H9 (cell line): ENCODE measurements at regions not wholly inside any gene's neighbourhood (a gene's known extent, or its start where the extent isn't known, plus 50 kb on each side); places are given as distances from the start of the nearest gene placed in this dataset.

Source experiments
- DNase-seq: peaks from one replicate; pipeline ENCODE4 v3.0.0-alpha.2; 2017
- H2AFZ ChIP-seq: one replicate; pipeline ENCODE4 v1.6.1; 2013; ENCODE audit warnings: mild to moderate bottlenecking, low read length, control low read depth, moderate library complexity
- H2AK5ac ChIP-seq: 2 replicates; pipeline ENCODE4 v1.6.1; 2013; ENCODE audit warnings: low read length, control low read depth, mixed read lengths; ENCODE audit not compliant: insufficient read length
- H2BK120ac ChIP-seq: one replicate; pipeline ENCODE4 v1.6.1; 2013; ENCODE audit warnings: low read depth, mild to moderate bottlenecking, low read length, control low read depth, inconsistent platforms; ENCODE audit not compliant: poor library complexity, severe bottlenecking
- H2BK12ac ChIP-seq: 2 replicates; pipeline ENCODE4 v1.6.1; 2013; ENCODE audit warnings: low read length, control low read depth, mixed read lengths, low read depth; ENCODE audit not compliant: insufficient read length
- H2BK15ac ChIP-seq: 2 replicates; pipeline ENCODE4 v1.6.1; 2013; ENCODE audit warnings: low read depth, low read length, control low read depth
- H2BK20ac ChIP-seq: one replicate; pipeline ENCODE4 v1.6.1; 2013; ENCODE audit warnings: low read depth, mild to moderate bottlenecking, low read length, control low read depth, inconsistent platforms; ENCODE audit not compliant: poor library complexity, severe bottlenecking
- H2BK5ac ChIP-seq: 2 replicates; pipeline ENCODE4 v1.6.1; 2013; ENCODE audit warnings: low read length, control low read depth, mixed read lengths; ENCODE audit not compliant: insufficient read length
- H3K14ac ChIP-seq: 2 replicates; pipeline ENCODE4 v1.6.1; 2013; ENCODE audit warnings: low read length, control low read depth; ENCODE audit not compliant: insufficient read depth
- H3K18ac ChIP-seq: 2 replicates; pipeline ENCODE4 v1.6.1; 2013; ENCODE audit warnings: low read depth, mild to moderate bottlenecking, mixed read lengths, low read length, control low read depth; ENCODE audit not compliant: insufficient read length
- H3K23ac ChIP-seq: 2 replicates; pipeline ENCODE4 v1.6.1; 2013; ENCODE audit warnings: low read length, control low read depth, mixed read lengths, low read depth; ENCODE audit not compliant: insufficient read length
- H3K23me2 ChIP-seq: 2 replicates; pipeline ENCODE4 v1.6.1; 2013; ENCODE audit warnings: low read depth, mild to moderate bottlenecking, mixed read lengths, low read length, control low read depth; ENCODE audit not compliant: insufficient read length, poor library complexity, severe bottlenecking
- H3K27ac ChIP-seq: 2 replicates; pipeline ENCODE4 v1.5.1; 2013; ENCODE audit warnings: low read length, control low read depth, mixed read lengths, low read depth; ENCODE audit not compliant: insufficient read length
- H3K27me3 ChIP-seq: 2 replicates; pipeline ENCODE4 v1.6.1; 2013; ENCODE audit warnings: low read length, control low read depth, inconsistent platforms; ENCODE audit not compliant: insufficient read depth
- H3K4ac ChIP-seq: 2 replicates; pipeline ENCODE4 v1.6.1; 2013; ENCODE audit warnings: low read depth, mild to moderate bottlenecking, control low read depth, inconsistent platforms, low read length, moderate library complexity
- H3K4me1 ChIP-seq: 2 replicates; pipeline ENCODE4 v1.6.1; 2013; ENCODE audit warnings: low read length, control low read depth, inconsistent platforms; ENCODE audit not compliant: insufficient read depth
- H3K4me2 ChIP-seq: 2 replicates; pipeline ENCODE4 v1.6.1; 2013; ENCODE audit warnings: low read length, control low read depth, mixed read lengths; ENCODE audit not compliant: insufficient read length, insufficient read depth
- H3K56ac ChIP-seq: 2 replicates; pipeline ENCODE4 v1.6.1; 2013; ENCODE audit warnings: low read depth, mild to moderate bottlenecking, mixed read lengths, low read length, control low read depth; ENCODE audit not compliant: insufficient read length
- H3K79me1 ChIP-seq: 2 replicates; pipeline ENCODE4 v1.6.1; 2013; ENCODE audit warnings: low read depth, mild to moderate bottlenecking, moderate library complexity, low read length, control low read depth, inconsistent platforms; ENCODE audit not compliant: insufficient read depth, poor library complexity, severe bottlenecking
- H3K79me2 ChIP-seq: 2 replicates; pipeline ENCODE4 v1.6.1; 2013; ENCODE audit warnings: low read length, control low read depth, inconsistent platforms; ENCODE audit not compliant: insufficient read depth
- H3K9ac ChIP-seq: 2 replicates; pipeline ENCODE4 v1.6.1; 2013; ENCODE audit warnings: low read length, control low read depth, mixed read lengths; ENCODE audit not compliant: insufficient read length; ENCODE audit errors: extremely low read depth
- H3K9me3 ChIP-seq: one replicate; pipeline ENCODE4 v1.6.1; 2013; ENCODE audit warnings: low read depth, low read length, inconsistent platforms; ENCODE audit not compliant: control insufficient read depth
- H3T11ph ChIP-seq: one replicate; pipeline ENCODE4 v1.6.1; 2013; ENCODE audit warnings: mild to moderate bottlenecking, low read length, control low read depth, inconsistent platforms
- H4K20me1 ChIP-seq: one replicate; pipeline ENCODE4 v1.6.1; 2013; ENCODE audit not compliant: control insufficient read depth, insufficient read length, insufficient read depth
- H4K5ac ChIP-seq: 2 replicates; pipeline ENCODE4 v1.6.1; 2013; ENCODE audit warnings: low read depth, mild to moderate bottlenecking, mixed read lengths, low read length, control low read depth; ENCODE audit not compliant: insufficient read length
- H4K8ac ChIP-seq: replicated peaks from 2 replicates; pipeline ENCODE4 v1.6.1; 2013; ENCODE audit warnings: low read length, control low read depth, mixed read lengths, low read depth; ENCODE audit not compliant: insufficient read length
- H4K91ac ChIP-seq: 2 replicates; pipeline ENCODE4 v1.6.1; 2013; ENCODE audit warnings: low read depth, mild to moderate bottlenecking, moderate library complexity, mixed read lengths, low read length, control low read depth; ENCODE audit not compliant: insufficient read length
- H3K27ac Mint-ChIP-seq, 3 experiments: 2 replicates in 2 of 3; 3 replicates in 1 of 3; pipeline ENCODE4 v1.8.0; 2020 to 2021; ENCODE audit warnings: mixed read lengths in 3 of 3, mild to moderate bottlenecking in 1 of 3, moderate library complexity in 1 of 3
- H3K27me3 Mint-ChIP-seq: 2 replicates; pipeline ENCODE4 v1.8.0; 2021; ENCODE audit warnings: low read depth, mild to moderate bottlenecking, moderate library complexity, mixed read lengths
- H3K36me3 Mint-ChIP-seq, 3 experiments: 2 replicates in 2 of 3; 3 replicates in 1 of 3; pipeline ENCODE4 v1.8.0; 2020 to 2021; ENCODE audit warnings: low read depth in 3 of 3, mixed read lengths in 3 of 3; ENCODE audit not compliant: insufficient read depth in 1 of 3
- H3K4me1 Mint-ChIP-seq, 2 experiments: 2 replicates each; pipeline ENCODE4 v1.8.0; 2020; ENCODE audit warnings: mixed read lengths in 2 of 2
- H3K4me3 Mint-ChIP-seq, 2 experiments: 2 replicates in 1 of 2; 3 replicates in 1 of 2; pipeline ENCODE4 v1.8.0; 2020 to 2021; ENCODE audit warnings: mild to moderate bottlenecking in 2 of 2, mixed read lengths in 2 of 2, moderate library complexity in 1 of 2
- H3K9me3 Mint-ChIP-seq, 2 experiments: 2 replicates in 1 of 2; 3 replicates in 1 of 2; pipeline ENCODE4 v1.8.0; 2020; ENCODE audit warnings: mild to moderate bottlenecking in 2 of 2, mixed read lengths in 2 of 2, moderate library complexity in 1 of 2
- WGBS: extraction: QIAGEN DNeasy Blood & Tissue Kit; methylation state at CpG from one replicate; pipeline ENCODE4 v1.1.7; 2013; ENCODE audit warnings: missing lambda C conversion rate, low lambda C conversion rate, mixed read lengths; ENCODE audit not compliant: insufficient read length; ENCODE audit errors: extremely low coverage; 5-methylcytosine and 5-hydroxymethylcytosine counted together
- TF ChIP-seq, protein P1 (sequence below): fragments of 200-600 bp; sonication (generic); conservative IDR thresholded peaks from 3 replicates; pipeline ENCODE4 v1.8.0; 2021; ENCODE audit warnings: antibody characterized with exemption, mild to moderate bottlenecking

DNA sequence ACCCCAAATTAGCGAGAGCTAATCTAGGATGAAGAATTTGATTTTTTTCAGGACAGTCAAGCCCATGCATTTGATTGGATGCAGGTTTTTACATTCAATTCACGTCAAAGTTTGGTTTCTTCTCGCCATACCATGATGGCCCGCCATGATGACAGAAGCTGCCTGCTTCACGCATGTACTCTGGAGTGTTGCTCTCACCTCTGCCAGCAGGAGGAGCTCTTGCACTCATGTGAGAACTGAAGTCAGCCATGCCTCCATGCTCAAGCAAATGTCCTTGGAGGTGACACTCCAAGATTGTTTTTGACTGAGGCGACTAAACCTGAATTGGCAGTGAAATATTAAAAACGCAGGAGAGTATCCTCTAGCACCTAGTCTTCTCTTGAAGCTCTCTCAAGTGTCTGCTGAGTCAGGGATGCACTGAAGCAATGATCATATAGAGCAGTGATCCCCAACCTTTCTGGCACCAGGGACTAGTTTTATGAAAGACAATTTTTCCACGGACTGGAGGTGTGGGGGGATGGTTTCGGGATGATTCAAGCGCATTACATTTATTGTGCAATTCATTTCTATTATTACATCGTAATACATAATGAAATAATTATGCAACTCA is 120.9 kb downstream of the SAMMSON start:
- Mint-ChIP-seq H3K36me3 (peaks cover 2 to 11% (median 7%) of the 10 kb centered on the region in 3 experiments; a peak in 3 of 7 replicates), H3K27ac (no peak overlapping the region), H3K4me1 (peaks cover 0 to 2% of the 10 kb centered on the region in 2 experiments; a peak in 2 of 4 replicates), H3K27me3 (no peaks in the 10 kb centered on the region), H3K4me3 (no peak overlapping the region), H3K9me3 (peaks cover 7 to 8% of the 10 kb centered on the region in 2 experiments; a peak in 4 of 5 replicates)
- H3K56ac ChIP-seq: no peak overlapping the region
- DNase-seq: peak; percentile 79
- no peak overlapping the region for H4K91ac ChIP-seq
- H2AK5ac ChIP-seq: no peak overlapping the region
- no peaks in the 10 kb centered on the region for H4K20me1 ChIP-seq
- H3K23ac ChIP-seq: no peak overlapping the region
- no peak overlapping the region for H2BK20ac ChIP-seq
- H2BK15ac ChIP-seq: no peak overlapping the region
- no peak overlapping the region for H2AFZ ChIP-seq
- H4K5ac ChIP-seq: no peak overlapping the region
- no peak overlapping the region for H3K4me2 ChIP-seq
- no peak overlapping the region for H2BK12ac ChIP-seq
- H3K27me3 ChIP-seq: no peaks in the 10 kb centered on the region
- TF ChIP-seq, protein P1, sequence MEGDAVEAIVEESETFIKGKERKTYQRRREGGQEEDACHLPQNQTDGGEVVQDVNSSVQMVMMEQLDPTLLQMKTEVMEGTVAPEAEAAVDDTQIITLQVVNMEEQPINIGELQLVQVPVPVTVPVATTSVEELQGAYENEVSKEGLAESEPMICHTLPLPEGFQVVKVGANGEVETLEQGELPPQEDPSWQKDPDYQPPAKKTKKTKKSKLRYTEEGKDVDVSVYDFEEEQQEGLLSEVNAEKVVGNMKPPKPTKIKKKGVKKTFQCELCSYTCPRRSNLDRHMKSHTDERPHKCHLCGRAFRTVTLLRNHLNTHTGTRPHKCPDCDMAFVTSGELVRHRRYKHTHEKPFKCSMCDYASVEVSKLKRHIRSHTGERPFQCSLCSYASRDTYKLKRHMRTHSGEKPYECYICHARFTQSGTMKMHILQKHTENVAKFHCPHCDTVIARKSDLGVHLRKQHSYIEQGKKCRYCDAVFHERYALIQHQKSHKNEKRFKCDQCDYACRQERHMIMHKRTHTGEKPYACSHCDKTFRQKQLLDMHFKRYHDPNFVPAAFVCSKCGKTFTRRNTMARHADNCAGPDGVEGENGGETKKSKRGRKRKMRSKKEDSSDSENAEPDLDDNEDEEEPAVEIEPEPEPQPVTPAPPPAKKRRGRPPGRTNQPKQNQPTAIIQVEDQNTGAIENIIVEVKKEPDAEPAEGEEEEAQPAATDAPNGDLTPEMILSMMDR: peak; percentile 78
- no peak overlapping the region for H3K14ac ChIP-seq
- no peaks in the 10 kb centered on the region for H3K9me3 ChIP-seq
- no peak overlapping the region for H4K8ac ChIP-seq
- no peak overlapping the region for H2BK5ac ChIP-seq
- no peaks in the 10 kb centered on the region for H3K79me1 ChIP-seq
- H3K27ac ChIP-seq: no peak overlapping the region
- H3K23me2 ChIP-seq: no peaks in the 10 kb centered on the region
- H2BK120ac ChIP-seq: no peak overlapping the region
- H3K79me2 ChIP-seq: no peaks in the 10 kb centered on the region
- H3K4ac ChIP-seq: no peak overlapping the region
- no peak overlapping the region for H3K9ac ChIP-seq
- no peak overlapping the region for H3T11ph ChIP-seq
- WGBS: no CpG with 5 or more reads among the region's 11 CpGs
- no peak overlapping the region for H3K18ac ChIP-seq
- H3K4me1 ChIP-seq: no peaks in the 10 kb centered on the region
